KMS-11 (cell line): ENCODE measurements at regions not wholly inside any gene's neighbourhood (a gene's known extent, or its start where the extent isn't known, plus 50 kb on each side); places are given as distances from the start of the nearest gene placed in this dataset.

Experiments used
- H2AFZ ChIP-seq: fragments of 200-600 bp; sonication (generic); 2 replicates; pipeline ENCODE4 v1.6.1; 2016; ENCODE audit warnings: antibody characterized with exemption, mixed run types, low read depth
- H3K27ac ChIP-seq: fragments of 200-600 bp; sonication (generic); 2 replicates; pipeline ENCODE4 v1.6.1; 2016; ENCODE audit warnings: mild to moderate bottlenecking, mixed run types
- H3K27me3 ChIP-seq: fragments of 200-600 bp; sonication (generic); 2 replicates; pipeline ENCODE4 v1.6.1; 2017; ENCODE audit warnings: mild to moderate bottlenecking, low read depth, mixed run types, moderate library complexity; ENCODE audit not compliant: insufficient read depth
- H3K36me3 ChIP-seq: fragments of 200-600 bp; sonication (generic); 2 replicates; pipeline ENCODE4 v1.6.1; 2017; ENCODE audit warnings: mild to moderate bottlenecking, mixed run types; ENCODE audit not compliant: insufficient read depth
- H3K4me1 ChIP-seq: fragments of 200-600 bp; sonication (generic); 2 replicates; pipeline ENCODE4 v1.6.1; 2016; ENCODE audit warnings: mild to moderate bottlenecking, low read depth, mixed run types; ENCODE audit not compliant: poor library complexity, severe bottlenecking
- H3K4me2 ChIP-seq: fragments of 200-600 bp; sonication (generic); 2 replicates; pipeline ENCODE4 v1.7.0; 2016; ENCODE audit warnings: mild to moderate bottlenecking, mixed run types
- H3K4me3 ChIP-seq: fragments of 200-600 bp; sonication (generic); IDR thresholded peaks from 2 replicates; pipeline ENCODE4 v1.6.1; 2017; ENCODE audit warnings: low read depth, low read length, mixed read lengths; ENCODE audit not compliant: insufficient read depth
- H3K79me2 ChIP-seq: fragments of 200-600 bp; sonication (generic); 2 replicates; pipeline ENCODE4 v1.6.1; 2016; ENCODE audit warnings: low read depth, mixed run types; ENCODE audit not compliant: insufficient read depth
- H3K9ac ChIP-seq: fragments of 200-600 bp; sonication (generic); 2 replicates; pipeline ENCODE4 v1.6.1; 2016; ENCODE audit warnings: mild to moderate bottlenecking, mixed run types
- H4K20me1 ChIP-seq: fragments of 200-600 bp; sonication (generic); 2 replicates; pipeline ENCODE4 v1.6.1; 2016; ENCODE audit warnings: mild to moderate bottlenecking, mixed run types; ENCODE audit not compliant: insufficient read depth
- TF ChIP-seq, protein P1 (sequence below): fragments of 200-600 bp; sonication (generic); conservative IDR thresholded peaks from 2 replicates; pipeline ENCODE4 v1.6.1; 2017; ENCODE audit warnings: low read depth, mild to moderate bottlenecking, antibody characterized with exemption, low read length, moderate library complexity, mixed read lengths

DNA sequence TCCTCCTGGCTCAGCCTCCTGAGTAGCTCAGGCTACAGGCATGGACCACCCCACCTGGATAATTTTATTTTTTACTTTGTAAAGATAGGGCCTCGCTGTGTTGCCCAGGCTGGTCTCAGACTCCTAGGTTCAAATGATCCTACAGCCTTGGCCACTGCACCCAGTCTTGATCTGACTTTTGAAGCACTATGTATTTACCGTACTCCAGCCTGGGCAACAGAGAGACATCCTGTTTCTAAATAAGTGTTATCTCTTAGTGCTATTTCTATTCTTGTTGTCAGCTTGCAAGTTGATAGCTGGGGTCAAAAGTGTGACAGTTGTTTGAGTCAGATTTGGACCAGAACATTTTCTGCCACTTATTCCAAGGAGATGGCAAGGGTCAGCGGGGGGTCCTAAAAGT, 486.4 kb downstream of the NPIPA7 start:
- Histone ChIP-seq H3K4me2 (no peak overlapping the region), H3K4me1 (no peaks in the 10 kb centered on the region), H4K20me1 (no peaks in the 10 kb centered on the region), H3K36me3 (no peaks in the 10 kb centered on the region), H2AFZ (no peak overlapping the region), H3K27me3 (no peaks in the 10 kb centered on the region), H3K79me2 (no peaks in the 10 kb centered on the region), H3K27ac (no peak overlapping the region), H3K9ac (no peak overlapping the region), H3K4me3 (no peak overlapping the region)
- TF ChIP-seq, protein P1, sequence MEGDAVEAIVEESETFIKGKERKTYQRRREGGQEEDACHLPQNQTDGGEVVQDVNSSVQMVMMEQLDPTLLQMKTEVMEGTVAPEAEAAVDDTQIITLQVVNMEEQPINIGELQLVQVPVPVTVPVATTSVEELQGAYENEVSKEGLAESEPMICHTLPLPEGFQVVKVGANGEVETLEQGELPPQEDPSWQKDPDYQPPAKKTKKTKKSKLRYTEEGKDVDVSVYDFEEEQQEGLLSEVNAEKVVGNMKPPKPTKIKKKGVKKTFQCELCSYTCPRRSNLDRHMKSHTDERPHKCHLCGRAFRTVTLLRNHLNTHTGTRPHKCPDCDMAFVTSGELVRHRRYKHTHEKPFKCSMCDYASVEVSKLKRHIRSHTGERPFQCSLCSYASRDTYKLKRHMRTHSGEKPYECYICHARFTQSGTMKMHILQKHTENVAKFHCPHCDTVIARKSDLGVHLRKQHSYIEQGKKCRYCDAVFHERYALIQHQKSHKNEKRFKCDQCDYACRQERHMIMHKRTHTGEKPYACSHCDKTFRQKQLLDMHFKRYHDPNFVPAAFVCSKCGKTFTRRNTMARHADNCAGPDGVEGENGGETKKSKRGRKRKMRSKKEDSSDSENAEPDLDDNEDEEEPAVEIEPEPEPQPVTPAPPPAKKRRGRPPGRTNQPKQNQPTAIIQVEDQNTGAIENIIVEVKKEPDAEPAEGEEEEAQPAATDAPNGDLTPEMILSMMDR: no peak

DNA sequence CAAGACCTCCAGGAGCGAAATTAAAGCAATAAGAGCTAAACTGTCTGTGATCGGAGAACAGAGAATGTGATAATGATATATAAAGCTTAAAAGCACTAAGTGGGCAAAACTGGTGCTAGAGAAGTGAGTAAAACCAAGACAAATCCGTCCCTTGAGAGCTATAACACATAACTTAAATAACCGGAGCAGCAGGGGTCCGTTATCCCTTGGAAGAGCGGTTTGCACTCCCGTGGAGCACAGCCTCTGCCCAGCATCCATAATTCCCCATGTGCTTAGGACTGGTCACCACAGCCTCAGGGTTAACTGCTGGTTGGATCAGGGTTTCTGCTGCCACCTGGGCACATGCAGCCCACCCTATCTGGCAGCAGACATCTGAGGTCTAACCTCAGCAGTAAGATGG, 489.0 kb downstream of the NPIPA7 start:
- Histone ChIP-seq H3K4me3 (no peak overlapping the region), H3K9ac (no peak overlapping the region), H2AFZ (no peak overlapping the region), H3K27me3 (no peaks in the 10 kb centered on the region), H4K20me1 (no peaks in the 10 kb centered on the region), H3K4me2 (no peak overlapping the region), H3K79me2 (no peaks in the 10 kb centered on the region), H3K27ac (no peak overlapping the region), H3K36me3 (no peaks in the 10 kb centered on the region), H3K4me1 (no peaks in the 10 kb centered on the region)
- TF ChIP-seq, protein P1: no peak

DNA sequence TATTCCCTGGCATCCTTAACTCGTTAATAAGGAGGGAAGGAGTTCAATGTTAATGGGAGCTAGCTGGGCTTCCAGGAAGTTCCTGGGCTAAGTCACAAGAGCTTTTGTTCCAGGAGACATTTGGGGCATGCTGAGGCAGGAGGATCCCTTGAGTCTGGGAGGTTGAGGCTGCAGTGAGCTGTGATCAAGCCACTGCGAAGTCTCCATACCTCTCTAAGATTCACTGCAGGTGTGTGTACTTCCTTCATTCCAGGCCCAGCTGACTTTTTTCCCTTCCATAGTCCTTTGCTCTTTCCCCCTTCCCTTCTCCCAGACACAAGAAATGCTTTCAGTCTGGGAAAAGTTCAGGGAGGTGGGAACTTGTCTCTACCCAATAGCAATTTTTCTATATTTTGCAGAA, 489.8 kb downstream of the NPIPA7 start:
- Histone ChIP-seq H3K4me1 (no peaks in the 10 kb centered on the region), H3K27me3 (no peaks in the 10 kb centered on the region), H3K4me2 (no peak overlapping the region), H3K27ac (no peak overlapping the region), H3K36me3 (no peaks in the 10 kb centered on the region), H4K20me1 (no peaks in the 10 kb centered on the region), H2AFZ (no peak overlapping the region), H3K79me2 (no peaks in the 10 kb centered on the region), H3K9ac (no peak overlapping the region), H3K4me3 (no peak overlapping the region)
- TF ChIP-seq, protein P1: no peak

DNA sequence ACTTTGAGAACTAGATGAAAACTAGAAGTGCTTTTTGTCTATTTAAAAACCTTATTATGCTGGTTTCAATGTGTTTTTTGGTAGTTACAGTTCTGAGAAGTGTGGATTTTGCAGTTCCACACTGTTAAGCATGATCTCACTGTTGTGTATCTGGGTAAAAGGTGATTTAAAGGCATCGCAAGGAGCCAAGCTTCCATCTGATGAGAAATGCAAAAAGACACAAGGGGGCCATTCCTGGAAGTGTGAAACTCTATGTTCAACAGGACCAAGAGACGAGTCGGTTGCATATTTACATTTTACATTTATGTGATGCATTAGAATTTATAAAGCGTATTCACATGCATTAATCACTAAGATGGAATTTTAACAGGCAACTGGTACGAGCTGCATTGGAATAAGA, 490.8 kb downstream of the NPIPA7 start:
- H3K79me2 ChIP-seq: no peaks in the 10 kb centered on the region
- no peak overlapping the region for H3K27ac ChIP-seq
- no peaks in the 10 kb centered on the region for H3K4me1 ChIP-seq
- H3K27me3 ChIP-seq: no peaks in the 10 kb centered on the region
- no peaks in the 10 kb centered on the region for H4K20me1 ChIP-seq
- H3K36me3 ChIP-seq: no peaks in the 10 kb centered on the region
- H3K4me2 ChIP-seq: no peak overlapping the region
- no peak overlapping the region for H2AFZ ChIP-seq
- no peak overlapping the region for H3K4me3 ChIP-seq
- H3K9ac ChIP-seq: no peak overlapping the region
- TF ChIP-seq, protein P1: no peak

DNA sequence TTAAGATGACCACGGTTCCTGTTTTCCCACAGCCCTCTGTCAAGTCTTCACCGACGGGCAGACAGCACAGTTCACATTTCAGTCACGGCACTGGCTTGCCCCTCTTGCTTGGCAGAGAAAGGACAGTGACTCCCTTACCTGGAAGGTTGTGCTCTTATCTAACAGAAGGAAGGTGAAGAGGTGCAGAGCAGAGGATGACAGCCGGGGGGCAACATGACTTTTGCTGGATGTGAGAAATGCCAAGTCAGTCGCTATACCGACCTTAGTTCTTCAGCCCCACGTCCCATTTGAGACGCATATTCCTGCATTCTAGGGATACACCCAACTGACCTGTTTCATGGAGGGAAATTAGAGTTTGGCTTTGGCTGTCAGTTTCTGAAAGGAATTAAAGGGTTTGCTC, 492.3 kb downstream of the NPIPA7 start:
- Histone ChIP-seq H3K27me3 (no peaks in the 10 kb centered on the region), H2AFZ (no peak overlapping the region), H3K36me3 (no peaks in the 10 kb centered on the region), H3K79me2 (no peaks in the 10 kb centered on the region), H3K27ac (no peak overlapping the region), H3K4me3 (no peak overlapping the region), H3K9ac (no peak overlapping the region), H3K4me2 (no peak overlapping the region), H4K20me1 (no peaks in the 10 kb centered on the region), H3K4me1 (no peaks in the 10 kb centered on the region)
- TF ChIP-seq, protein P1: no peak
